GM18508 (cell line): ENCODE measurements at regions not wholly inside any gene's neighbourhood (a gene's known extent, or its start where the extent isn't known, plus 50 kb on each side); places are given as distances from the start of the nearest gene placed in this dataset.

Experiments
- ATAC-seq: cut with Tn5 transposase; IDR thresholded peaks from one replicate; pipeline ENCODE4 v1.9.1; 2021; ENCODE audit warnings: moderate number of reproducible peaks; ENCODE audit not compliant: insufficient read depth, unreplicated experiment

GRCh38 chr6:105968603-105969333, 117.4 kb upstream of the PRDM1 start:
- ATAC-seq: no peak

DNA sequence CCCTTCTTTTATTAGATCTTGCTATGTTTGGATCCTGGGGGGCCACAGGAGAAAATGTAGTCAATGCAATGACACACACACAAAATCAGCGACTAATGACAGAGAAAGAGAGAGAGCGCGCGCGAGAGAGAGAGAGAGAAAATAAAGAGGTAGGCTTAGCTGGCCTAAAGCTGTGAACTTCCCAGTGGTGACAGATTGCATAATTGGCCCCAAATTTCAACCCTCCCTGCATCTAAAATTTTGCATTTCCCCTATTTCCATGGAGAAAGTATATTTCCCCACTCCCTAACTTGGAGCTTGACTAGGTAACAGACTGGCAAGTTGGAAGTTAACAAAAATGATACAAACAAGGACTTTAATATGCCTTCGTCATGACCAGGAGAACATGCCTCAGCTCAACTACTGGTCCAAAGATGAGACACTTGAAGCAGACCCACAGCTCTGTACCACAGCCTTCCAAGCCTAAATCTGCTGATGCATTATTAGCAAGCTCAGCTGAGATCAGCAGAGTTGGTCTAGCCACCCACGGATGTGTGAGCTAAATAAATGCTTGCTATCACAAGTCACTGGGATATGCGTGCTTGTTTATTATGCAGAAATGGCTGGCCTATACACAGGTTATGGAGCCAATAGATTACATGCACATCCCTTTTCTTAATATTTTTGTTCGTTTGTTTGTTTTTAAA, 118.1 kb upstream of the PRDM1 start:
- ATAC-seq: no peak

- ATAC-seq: no peak
Measured at GRCh38 chr6:105966481-105966880, 119.7 kb upstream of the PRDM1 start.

DNA sequence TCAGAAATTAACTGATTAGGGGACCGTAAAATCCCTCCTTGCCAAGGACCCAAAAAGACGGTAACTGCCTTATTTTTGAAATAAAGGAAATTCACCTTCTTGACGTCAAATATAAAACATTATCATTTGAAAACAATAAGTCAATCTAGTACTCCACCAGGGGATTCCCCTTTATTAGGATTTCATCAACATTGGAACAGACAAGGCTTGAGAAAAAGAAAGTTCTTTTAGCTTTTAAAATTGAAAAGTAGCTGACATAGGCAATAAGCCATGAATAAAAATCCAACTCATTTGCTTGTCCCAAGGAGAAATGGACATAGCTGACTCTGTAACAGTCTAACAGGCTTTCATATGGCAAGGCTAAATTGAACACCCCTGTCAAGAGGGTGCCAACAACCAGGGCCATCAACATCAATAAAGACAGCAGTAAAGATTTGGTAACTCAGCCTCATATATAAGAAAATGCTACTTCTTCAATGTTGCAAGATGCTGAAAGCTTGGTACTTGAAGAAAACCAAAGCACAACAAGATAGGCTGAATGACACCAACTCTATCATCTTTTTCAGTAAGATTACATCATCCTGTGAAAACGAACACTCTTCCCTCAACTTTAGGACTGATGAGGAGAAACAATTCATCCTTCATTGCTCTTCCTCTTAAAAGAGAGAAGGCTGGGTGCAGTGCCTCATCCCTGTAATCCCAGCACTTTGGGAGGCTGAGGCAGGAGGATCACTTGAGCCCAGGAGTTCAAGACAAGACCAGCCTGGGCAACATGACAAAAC, 121.0 kb upstream of the PRDM1 start:
- no peak for ATAC-seq

DNA sequence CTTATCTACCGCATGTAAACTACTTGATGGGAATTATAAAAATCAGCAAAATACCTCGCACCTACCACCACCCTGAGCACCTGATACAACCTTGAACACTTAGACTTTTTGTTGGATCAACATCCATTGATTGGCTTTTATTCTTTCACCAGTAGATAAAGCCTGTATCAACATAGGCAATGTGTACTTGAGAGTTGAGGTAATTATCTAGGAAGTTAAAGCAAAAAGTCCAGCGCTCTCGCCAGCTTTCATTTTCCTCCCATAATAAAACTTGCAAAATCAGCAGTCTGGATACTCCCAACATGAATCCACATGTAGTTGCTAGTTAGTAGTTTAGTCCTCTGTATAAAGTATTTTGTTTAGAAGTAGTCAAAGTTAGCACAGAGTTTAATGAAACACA, 132.0 kb upstream of the PRDM1 start:
- ATAC-seq: no peak

DNA sequence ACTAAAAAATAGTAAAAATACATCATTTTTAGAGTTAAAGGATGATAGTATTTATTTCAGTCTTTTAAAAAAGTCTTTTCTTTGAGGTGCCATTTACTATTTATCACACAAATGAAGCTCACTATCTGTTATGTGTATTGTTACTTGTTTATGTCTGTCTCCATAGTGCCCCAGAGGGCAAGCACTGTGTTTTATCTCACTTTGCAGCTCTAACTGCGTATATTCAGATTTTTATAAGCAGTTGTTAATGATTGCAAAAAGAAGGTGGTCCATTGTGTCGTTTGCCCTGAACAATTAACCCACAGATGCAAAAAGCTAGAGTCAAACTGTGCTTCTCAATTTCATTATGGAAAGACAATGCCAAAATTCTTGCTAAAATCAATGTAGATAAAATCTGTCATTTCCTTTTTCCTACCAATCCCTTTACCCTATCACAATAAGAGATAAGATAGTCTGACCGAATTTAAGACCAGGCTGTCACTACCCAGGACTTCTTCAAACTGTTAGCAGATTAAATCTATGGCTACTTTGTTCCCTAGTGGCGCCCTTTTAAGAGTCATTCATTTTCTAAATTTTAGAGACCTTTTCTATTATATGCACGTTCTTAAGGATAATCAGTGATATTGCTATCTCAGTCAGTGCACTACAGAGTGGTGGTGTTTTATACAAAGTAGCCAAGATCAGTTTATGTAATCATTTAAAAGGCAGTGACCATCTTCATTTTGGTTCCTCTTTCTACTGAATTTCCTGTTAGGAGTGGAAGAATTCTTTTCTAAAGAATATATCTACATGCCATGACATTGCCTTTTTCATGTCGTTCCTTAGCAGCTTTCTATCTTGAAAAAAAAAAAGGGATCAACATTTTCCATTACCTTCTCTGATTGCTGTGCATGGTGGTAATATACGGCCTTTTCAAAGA, 133.1 kb upstream of the PRDM1 start:
- no peak for ATAC-seq

DNA sequence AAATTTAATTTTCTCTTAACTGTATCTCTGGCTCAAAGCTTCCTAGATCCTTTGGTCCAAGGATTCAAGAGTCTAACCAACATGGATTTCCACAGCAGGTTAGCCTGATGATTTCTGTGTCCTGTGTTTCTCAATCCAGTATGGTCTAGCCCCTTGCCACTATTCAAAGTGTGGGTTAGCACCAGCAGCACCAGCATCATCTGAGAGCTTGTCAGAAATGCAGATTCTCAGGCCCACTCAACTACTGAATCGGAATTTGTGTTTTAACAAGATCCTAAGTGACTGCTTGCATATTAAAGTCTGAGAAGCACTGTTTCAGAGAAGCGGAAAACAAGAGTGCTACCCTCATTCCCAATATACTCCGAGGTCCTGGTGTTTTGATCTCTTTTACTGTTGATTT, 133.8 kb upstream of the PRDM1 start:
- ATAC-seq: no peak

DNA sequence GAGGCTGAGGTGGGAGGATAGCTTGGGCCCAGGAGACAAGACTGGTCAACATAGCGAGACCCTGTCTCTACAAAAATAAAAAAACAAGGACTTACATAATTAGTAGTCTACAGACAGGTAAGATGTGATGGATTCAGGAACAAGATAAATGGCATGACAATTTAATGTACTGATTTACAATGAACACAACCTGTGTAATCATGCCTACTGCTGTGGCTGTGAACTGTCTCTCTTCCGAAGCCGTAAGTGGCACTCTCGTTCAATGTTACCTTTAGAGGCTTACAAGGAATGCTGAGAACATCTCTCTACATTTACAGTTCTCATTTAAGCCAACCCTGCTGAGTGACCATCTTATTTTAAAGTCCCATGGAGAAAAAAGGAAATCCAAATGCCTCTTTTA, 134.8 kb upstream of the PRDM1 start:
- no peak for ATAC-seq

- no peak for ATAC-seq
Measured at GRCh38 chr6:105949869-105950268, 136.3 kb upstream of the PRDM1 start.

DNA sequence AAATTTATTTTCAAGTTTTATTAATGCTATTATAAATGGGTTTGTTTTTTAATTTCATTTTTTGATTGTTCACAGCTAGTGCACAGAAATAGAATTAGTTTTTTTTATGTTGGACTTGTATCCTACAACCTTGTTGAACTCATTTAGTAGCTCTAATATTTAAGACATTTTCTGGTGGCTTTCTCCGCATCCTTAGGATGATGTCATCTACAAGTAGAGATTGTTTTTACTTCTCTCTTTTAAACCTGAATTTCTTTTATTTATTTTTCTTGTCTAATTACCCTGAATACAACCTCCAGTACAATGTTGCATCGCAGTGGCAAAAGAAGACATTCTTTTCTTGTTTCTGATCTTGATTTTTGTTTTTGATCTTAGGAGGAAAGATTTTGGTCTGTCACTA, 142.6 kb upstream of the PRDM1 start:
- no peak for ATAC-seq

DNA sequence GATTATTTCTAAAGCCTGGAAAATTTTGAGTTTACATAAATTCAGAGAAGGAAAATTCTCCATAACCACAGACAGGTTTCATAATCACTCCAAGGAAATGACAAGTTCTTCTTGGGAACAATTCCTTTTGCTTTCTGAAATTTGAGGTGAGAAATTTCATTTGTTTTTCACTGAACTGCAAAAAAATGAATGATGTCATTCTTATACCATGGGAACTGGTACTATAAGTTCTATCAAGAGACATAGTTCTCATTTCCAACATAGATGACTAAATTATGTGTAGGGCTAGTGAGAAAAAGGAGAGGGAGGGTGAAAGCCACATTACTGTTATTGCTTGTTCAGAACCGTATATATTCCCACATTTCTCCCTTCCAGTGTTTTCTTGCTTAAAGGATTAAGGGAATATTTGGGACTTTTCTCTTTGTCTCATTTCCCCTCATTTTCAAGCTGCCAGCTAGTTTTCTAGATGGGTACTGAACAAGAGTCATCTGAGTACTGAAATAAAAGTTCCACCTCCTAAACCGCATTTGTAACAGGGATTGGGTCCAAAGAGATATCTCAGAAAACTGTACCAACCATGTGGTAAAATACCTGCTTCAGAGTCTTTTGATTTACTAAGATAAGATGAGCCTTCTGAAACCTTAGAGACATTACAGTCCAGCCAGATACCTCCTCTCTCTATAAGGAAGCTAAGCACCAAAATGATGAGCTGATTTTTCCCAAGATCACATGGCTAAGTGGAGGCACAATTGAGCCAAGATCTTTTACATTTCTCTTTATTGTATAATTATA, 144.3 kb upstream of the PRDM1 start:
- ATAC-seq: no peak

DNA sequence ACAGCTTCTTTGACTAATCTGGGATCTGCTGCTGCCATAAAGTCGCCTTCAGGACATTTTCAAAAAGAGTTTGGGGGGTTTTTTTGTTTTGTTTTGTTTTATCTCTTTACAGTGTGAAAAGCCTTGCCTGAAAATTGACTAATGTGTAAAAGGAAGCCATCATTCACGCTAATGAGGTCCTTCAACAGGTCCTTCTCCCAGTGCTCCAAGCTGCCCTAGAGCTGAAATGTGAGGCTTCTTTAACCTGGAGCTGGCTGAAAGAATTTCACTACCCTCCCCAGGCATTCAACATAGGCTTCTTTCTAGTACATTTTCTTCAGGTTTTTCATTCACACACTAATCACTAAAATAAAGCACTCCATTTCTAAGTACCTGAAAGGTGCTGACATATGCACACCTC, 145.1 kb upstream of the PRDM1 start:
- no peak for ATAC-seq

DNA sequence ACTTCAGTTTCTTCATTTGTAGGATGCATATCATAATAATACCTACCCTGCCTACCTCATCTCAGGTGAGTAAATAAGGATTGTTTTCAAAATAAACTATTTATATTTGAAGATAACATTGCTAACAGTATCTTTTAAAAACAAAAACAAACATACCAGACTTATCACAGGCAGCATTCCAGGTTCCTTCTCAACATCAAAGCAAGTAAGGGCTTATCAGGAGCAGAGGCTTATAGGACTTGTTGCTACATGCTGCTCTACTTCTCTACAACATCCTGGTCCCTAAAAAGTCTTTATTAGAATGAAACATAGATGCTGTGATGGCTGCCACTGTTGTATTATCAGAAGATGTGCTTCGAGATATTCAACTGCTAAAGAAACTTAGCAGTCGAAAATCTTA, 149.2 kb upstream of the PRDM1 start:
- no peak for ATAC-seq

DNA sequence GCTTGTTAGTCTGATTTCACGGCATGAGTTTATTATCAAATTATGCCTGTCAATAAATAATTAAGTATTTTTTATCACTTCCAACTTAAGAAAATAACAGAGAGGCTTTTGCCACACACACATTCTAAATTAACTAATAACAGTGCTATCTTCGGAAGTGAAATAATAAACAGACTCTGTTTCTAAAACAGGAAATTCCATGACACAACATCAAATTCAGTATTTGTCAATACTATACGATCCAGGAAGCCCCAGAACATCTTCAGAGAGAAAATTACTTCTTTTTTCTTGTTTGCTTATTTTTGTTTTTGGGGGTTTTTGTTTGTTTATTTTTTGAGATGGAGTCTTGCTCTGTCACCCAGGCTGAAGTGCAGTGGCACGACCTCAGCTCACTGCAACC, 150.7 kb upstream of the PRDM1 start:
- ATAC-seq: no peak

- ATAC-seq: no peak
Measured at GRCh38 chr6:105934708-105935107, 151.4 kb upstream of the PRDM1 start.

GRCh38 chr6:105932440-105932839, 153.7 kb upstream of the PRDM1 start:
- ATAC-seq: no peak

GRCh38 chr6:105929626-105930025, 156.5 kb upstream of the PRDM1 start:
- ATAC-seq: no peak

- ATAC-seq: no peak
Measured at GRCh38 chr6:105926318-105926717, 159.8 kb upstream of the PRDM1 start.

GRCh38 chr6:105925706-105926105, 160.4 kb upstream of the PRDM1 start:
- no peak for ATAC-seq

DNA sequence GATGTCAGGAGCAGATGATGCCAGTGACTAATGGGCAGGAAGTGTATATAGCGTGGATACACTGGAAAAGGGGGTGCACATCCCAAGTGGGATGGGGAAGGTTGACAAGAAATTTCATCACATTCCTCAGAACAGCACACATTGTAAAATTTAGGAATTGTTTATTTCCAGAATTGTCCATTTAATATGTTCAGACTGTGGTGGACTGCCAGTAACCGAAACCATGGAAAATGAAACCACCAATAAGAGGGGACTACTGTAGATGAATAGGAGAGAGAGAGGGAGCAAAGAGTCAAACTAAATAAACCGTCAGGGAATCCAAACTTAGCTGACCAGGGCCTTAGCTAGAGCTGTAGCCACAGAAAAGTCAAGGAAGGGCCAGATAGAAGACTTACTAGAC, 164.4 kb upstream of the PRDM1 start:
- ATAC-seq: no peak
